PC-9 (cell line): ENCODE measurements at regions not wholly inside any gene's neighbourhood (a gene's known extent, or its start where the extent isn't known, plus 50 kb on each side); places are given as distances from the start of the nearest gene placed in this dataset.

Experiments
- BruUV-seq: library from RNA; stranded (reverse); fragments of 400-500 nt; replicated peaks from 2 replicates; lab custom pipeline; 2021; lab: Mats Ljungman, UMichigan
- CTCF ChIA-PET: fragments of 300-600 bp; sonication (Branson Sonifier 250); formaldehyde crosslinking; loops from one replicate; lab custom pipeline; 2022; ENCODE audit warnings: antibody characterized with exemption; lab: Charles Lee
- POLR2A ChIA-PET: fragments of 300-600 bp; sonication (Branson Sonifier 250); formaldehyde crosslinking; loops from one replicate; lab custom pipeline; 2022; ENCODE audit warnings: antibody characterized with exemption; ENCODE audit not compliant: unreplicated experiment; lab: Charles Lee
- DNase-seq, 2 experiments: peaks; one replicate each; pipeline versions ENCODE4 v3.0.0 to v3.0.0-alpha.2; 2015 to 2022; ENCODE audit warnings: mixed read lengths in 1 of 2
- H2AFZ ChIP-seq: fragments of 200-600 bp; sonication (generic); 2 replicates; pipeline ENCODE4 v1.8.1; 2017; ENCODE audit warnings: antibody characterized with exemption
- H3F3A ChIP-seq: fragments of 200-600 bp; sonication (generic); 2 replicates; pipeline ENCODE4 v1.8.1; 2017; ENCODE audit warnings: antibody characterized with exemption, mild to moderate bottlenecking, low read depth; ENCODE audit not compliant: insufficient read depth
- H3K27ac ChIP-seq: fragments of 200-600 bp; sonication (generic); 2 replicates; pipeline ENCODE4 v1.6.1; 2016; ENCODE audit warnings: mixed run types
- H3K27me3 ChIP-seq: fragments of 200-600 bp; sonication (generic); 2 replicates; pipeline ENCODE4 v1.6.1; 2016; ENCODE audit warnings: low read depth, mixed run types; ENCODE audit not compliant: insufficient read depth
- H3K36me3 ChIP-seq: fragments of 200-600 bp; sonication (generic); 2 replicates; pipeline ENCODE4 v1.6.1; 2016; ENCODE audit warnings: low read depth, mixed run types
- H3K4me1 ChIP-seq: fragments of 200-600 bp; sonication (generic); replicated peaks from 2 replicates; pipeline ENCODE4 v1.6.1; 2016; ENCODE audit warnings: mixed run types; ENCODE audit not compliant: insufficient read depth
- H3K4me2 ChIP-seq: fragments of 200-600 bp; sonication (generic); 2 replicates; pipeline ENCODE4 v1.6.1; 2017; ENCODE audit warnings: mixed run types
- H3K4me3 ChIP-seq: fragments of 200-600 bp; sonication (generic); 2 replicates; pipeline ENCODE4 v1.6.1; 2016; ENCODE audit warnings: mixed run types
- H3K79me2 ChIP-seq: fragments of 200-600 bp; sonication (generic); 2 replicates; pipeline ENCODE4 v1.6.1; 2017; ENCODE audit warnings: low read depth, mixed run types
- H3K9me2 ChIP-seq: fragments of 200-600 bp; sonication (generic); 2 replicates; pipeline ENCODE4 v1.8.1; 2017; ENCODE audit warnings: mild to moderate bottlenecking; ENCODE audit not compliant: insufficient read depth
- H3K9me3 ChIP-seq: fragments of 200-600 bp; sonication (generic); 2 replicates; pipeline ENCODE4 v1.8.1; 2016; ENCODE audit warnings: low read depth; ENCODE audit not compliant: insufficient read depth
- H4K20me1 ChIP-seq: fragments of 200-600 bp; sonication (generic); 2 replicates; pipeline ENCODE4 v1.8.1; 2017; ENCODE audit not compliant: insufficient read depth
- CTCF ChIP-seq: fragments of 200-600 bp; sonication (generic); conservative IDR thresholded peaks from 2 replicates; pipeline ENCODE4 v1.6.1; 2017; ENCODE audit warnings: mixed run types, antibody characterized with exemption, mild to moderate bottlenecking, moderate library complexity
- EZH2 ChIP-seq: fragments of 200-600 bp; sonication (generic); IDR thresholded peaks from 2 replicates; pipeline ENCODE4 v1.8.0; 2017; ENCODE audit warnings: antibody characterized with exemption, low read depth
- intact Hi-C: fragments of 100-400 bp; cut with micrococcal nuclease; formaldehyde crosslinking; loops from one replicate; pipeline ENCODE4 v1.10.0; 2022; ENCODE audit not compliant: unreplicated experiment

- Histone ChIP-seq H3F3A (peaks cover 26% of the 10 kb centered on the region), H2AFZ (no peak overlapping the region), H3K9me3 (no peaks in the 10 kb centered on the region), H4K20me1 (no peaks in the 10 kb centered on the region), H3K36me3 (no peaks in the 10 kb centered on the region), H3K27ac (no peak overlapping the region), H3K4me1 (peaks cover 41% of the 10 kb centered on the region), H3K4me3 (no peak overlapping the region), H3K79me2 (no peaks in the 10 kb centered on the region), H3K27me3 (no peaks in the 10 kb centered on the region), H3K9me2 (no peaks in the 10 kb centered on the region), H3K4me2 (no peak overlapping the region)
- no peak for DNase-seq
- intact Hi-C loops: no loop called here
- no TSS peak for BruUV-seq
- POLR2A ChIA-PET: no interaction called here
- TF ChIP-seq CTCF: no peak
- TF ChIP-seq EZH2: no peak
- CTCF ChIA-PET: no interaction called here
These were observed 222.7 kb downstream of the ELAVL2 start for GRCh38 chr9:23603311-23603710.

- Histone ChIP-seq H3F3A (peaks cover 11% of the 10 kb centered on the region; the same call in 1 of the 2 replicates), H3K27me3 (no peaks in the 10 kb centered on the region), H3K9me2 (no peaks in the 10 kb centered on the region), H2AFZ (0 out of 2 replicates have a peak overlapping the region, but pooled peaks have one; percentile 22), H3K4me3 (no peak overlapping the region), H4K20me1 (no peaks in the 10 kb centered on the region), H3K36me3 (no peaks in the 10 kb centered on the region), H3K9me3 (no peaks in the 10 kb centered on the region), H3K4me1 (peaks cover 17% of the 10 kb centered on the region), H3K27ac (peak overlapping the region; percentile 58), H3K79me2 (no peaks in the 10 kb centered on the region), H3K4me2 (peak overlapping the region; percentile 21; the same call in 1 of the 2 replicates)
- ChIA-PET POLR2A (no interaction called here), CTCF (no interaction called here)
- DNase-seq: peak in 1 of 2 experiments; percentile 73
- TF ChIP-seq EZH2: no peak
- TF ChIP-seq CTCF: no peak
- intact Hi-C loops: no loop called here
- BruUV-seq: no TSS peak
These were observed 219.9 kb downstream of the ELAVL2 start for GRCh38 chr9:23606107-23606506.

- Histone ChIP-seq H3K4me1 (peaks cover 17% of the 10 kb centered on the region), H3K79me2 (no peaks in the 10 kb centered on the region), H3K36me3 (no peaks in the 10 kb centered on the region), H3K9me2 (no peaks in the 10 kb centered on the region), H3K9me3 (no peaks in the 10 kb centered on the region), H3K4me3 (no peak overlapping the region), H4K20me1 (no peaks in the 10 kb centered on the region), H3F3A (peaks cover 11% of the 10 kb centered on the region; the same call in 1 of the 2 replicates), H3K27me3 (no peaks in the 10 kb centered on the region), H3K27ac (no peak overlapping the region), H2AFZ (no peak overlapping the region), H3K4me2 (no peak overlapping the region; the same call in 1 of the 2 replicates)
- no TSS peak for BruUV-seq
- CTCF ChIA-PET: no interaction called here
- no peak for DNase-seq
- POLR2A ChIA-PET: no interaction called here
- no peak for TF ChIP-seq CTCF
- no peak for TF ChIP-seq EZH2
- intact Hi-C loops: no loop called here
These were observed 217.6 kb downstream of the ELAVL2 start for GRCh38 chr9:23608456-23608855.
